GM10266 (cell line): ENCODE measurements at regions not wholly inside any gene's neighbourhood (a gene's known extent, or its start where the extent isn't known, plus 50 kb on each side); places are given as distances from the start of the nearest gene placed in this dataset.

ENCODE experiments used
- DNase-seq: peaks from one replicate; pipeline ENCODE4 v3.0.0; 2012; ENCODE audit errors: extremely low spot score
- CTCF ChIP-seq: IDR thresholded peaks from 2 replicates; pipeline ENCODE4 v1.5.1; 2012; ENCODE audit warnings: mild to moderate bottlenecking, low read depth; ENCODE audit not compliant: control insufficient read depth, insufficient read depth; ENCODE audit errors: missing control alignments

- DNase-seq, result no peak
- no peak for TF ChIP-seq CTCF
Measured at GRCh38 chr6:66340736-66341135, 633.7 kb upstream of the EYS start.

GRCh38 chr6:66336176-66336575 is 629.1 kb upstream of the EYS start:
- DNase-seq, result no peak
- TF ChIP-seq CTCF, result no peak

GRCh38 chr6:66328200-66328599 is 621.2 kb upstream of the EYS start:
- no peak for TF ChIP-seq CTCF
- no peak for DNase-seq

- TF ChIP-seq CTCF, result no peak
- DNase-seq, result no peak
Measured at GRCh38 chr6:66326228-66326627, 619.2 kb upstream of the EYS start.

- DNase-seq, result no peak
- TF ChIP-seq CTCF, result no peak
Measured at GRCh38 chr6:66321017-66321416, 614.0 kb upstream of the EYS start.

GRCh38 chr6:66307490-66307889 is 600.5 kb upstream of the EYS start:
- no peak for DNase-seq
- TF ChIP-seq CTCF, result no peak

GRCh38 chr6:66291905-66292304 is 584.9 kb upstream of the EYS start:
- no peak for DNase-seq
- TF ChIP-seq CTCF, result no peak

GRCh38 chr6:66289889-66290288 is 582.9 kb upstream of the EYS start:
- DNase-seq, result no peak
- no peak for TF ChIP-seq CTCF
